ENCODE measurements at regions not wholly inside any gene's neighbourhood (a gene's known extent, or its start where the extent isn't known, plus 50 kb on each side); places are given as distances from the start of the nearest gene placed in this dataset.

- Mint-ChIP-seq H3K4me3 (no peak overlapping the region), H3K4me1 (no peaks in the 10 kb centered on the region), H3K9me3 (peaks cover 7 to 54% (median 17%) of the 10 kb centered on the region in 6 donors), H3K27ac (no peak overlapping the region), H3K27me3 (ENCODE audit: low read depth in 3 of 3) (peaks cover 0 to 5% (median 0%) of the 10 kb centered on the region in 3 donors), H3K36me3 (peaks cover 0 to 4% (median 4%) of the 10 kb centered on the region in 3 donors)
- no peak for DNase-seq
Observed at GRCh38 chr3:21860657-21861056, 109.6 kb upstream of the ZNF385D start.

- no peaks in the 10 kb centered on the region for H3K4me1 Mint-ChIP-seq
- no peak overlapping the region for H3K4me3 Mint-ChIP-seq
- no peaks in the 10 kb centered on the region for H3K27me3 Mint-ChIP-seq (ENCODE audit: low read depth in 3 of 3)
- no peak for DNase-seq
- no peak overlapping the region for H3K27ac Mint-ChIP-seq
- H3K36me3 Mint-ChIP-seq: no peaks in the 10 kb centered on the region
- peaks cover 0 to 55% (median 20%) of the 10 kb centered on the region in 6 donors for H3K9me3 Mint-ChIP-seq
Observed at GRCh38 chr3:21876782-21877181, 125.8 kb upstream of the ZNF385D start.

DNA sequence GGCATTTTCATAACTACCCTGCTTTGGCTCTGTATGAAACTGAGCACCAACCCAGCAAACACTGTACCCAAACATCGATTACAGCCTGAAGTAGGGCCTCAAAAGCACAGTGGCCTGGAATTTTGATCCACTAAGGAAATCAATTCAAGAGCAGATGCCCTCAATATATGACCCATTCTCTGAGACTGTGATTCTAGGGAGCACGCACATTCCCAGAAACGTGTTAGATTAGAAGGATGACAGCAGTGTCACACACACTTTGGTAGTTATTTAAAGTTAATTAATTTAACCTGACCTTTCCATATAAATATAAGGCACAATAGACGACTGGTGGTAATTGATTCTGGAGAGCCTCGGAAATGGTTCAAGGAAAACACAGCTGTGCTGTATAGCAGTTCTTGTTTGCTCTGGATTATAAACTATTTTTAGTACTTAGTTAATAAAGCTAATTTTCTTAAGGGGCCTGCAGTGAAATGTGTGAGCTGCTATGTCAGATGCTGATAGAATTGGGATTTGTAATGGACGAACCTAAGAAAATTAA lies 126.3 kb upstream of the ZNF385D start:
- DNase-seq: no peak
- Mint-ChIP-seq H3K4me1 (no peaks in the 10 kb centered on the region), H3K9me3 (peaks cover 0 to 55% (median 20%) of the 10 kb centered on the region in 6 donors), H3K27ac (no peak overlapping the region), H3K27me3 (ENCODE audit: low read depth in 3 of 3) (no peaks in the 10 kb centered on the region), H3K4me3 (no peak overlapping the region), H3K36me3 (no peaks in the 10 kb centered on the region)

DNA sequence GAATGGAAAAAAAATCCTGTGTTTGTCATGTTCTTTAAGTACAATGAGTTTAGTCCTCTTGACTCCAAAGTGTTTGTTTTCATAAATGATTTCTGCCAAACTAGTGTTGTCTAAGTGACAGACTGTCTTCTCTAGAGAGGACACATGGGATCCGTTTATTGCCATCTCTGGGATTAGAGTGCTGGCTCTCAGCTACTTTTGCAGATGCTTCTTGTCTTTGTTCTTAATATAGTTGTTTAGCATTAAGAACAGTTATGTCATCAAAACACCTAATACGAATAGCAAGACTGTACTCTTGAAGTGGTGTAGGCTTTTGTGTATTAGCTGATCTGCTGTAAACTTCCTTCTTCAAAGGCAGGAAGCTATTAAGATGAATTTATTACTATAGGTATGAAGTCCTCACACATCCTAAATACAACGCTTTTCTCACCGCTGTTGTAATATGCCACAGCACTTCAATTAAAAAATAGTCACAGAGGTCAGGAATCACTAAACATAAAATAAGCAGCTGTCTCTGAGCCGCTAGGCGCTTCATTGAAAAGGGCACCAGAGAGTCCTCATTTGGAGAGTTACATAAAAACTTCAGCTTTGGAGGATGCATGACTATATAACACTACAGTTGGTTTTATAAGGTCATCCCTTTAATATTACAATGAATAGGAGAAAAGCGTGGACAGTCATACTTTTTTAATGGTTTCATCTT lies 128.3 kb upstream of the ZNF385D start:
- H3K9me3 Mint-ChIP-seq: peaks cover 3 to 45% (median 21%) of the 10 kb centered on the region in 6 donors
- no peak overlapping the region for H3K4me3 Mint-ChIP-seq
- no peaks in the 10 kb centered on the region for H3K36me3 Mint-ChIP-seq
- H3K27ac Mint-ChIP-seq: no peak overlapping the region
- no peak for DNase-seq
- no peaks in the 10 kb centered on the region for H3K27me3 Mint-ChIP-seq (ENCODE audit: low read depth in 3 of 3)
- H3K4me1 Mint-ChIP-seq: no peaks in the 10 kb centered on the region

DNA sequence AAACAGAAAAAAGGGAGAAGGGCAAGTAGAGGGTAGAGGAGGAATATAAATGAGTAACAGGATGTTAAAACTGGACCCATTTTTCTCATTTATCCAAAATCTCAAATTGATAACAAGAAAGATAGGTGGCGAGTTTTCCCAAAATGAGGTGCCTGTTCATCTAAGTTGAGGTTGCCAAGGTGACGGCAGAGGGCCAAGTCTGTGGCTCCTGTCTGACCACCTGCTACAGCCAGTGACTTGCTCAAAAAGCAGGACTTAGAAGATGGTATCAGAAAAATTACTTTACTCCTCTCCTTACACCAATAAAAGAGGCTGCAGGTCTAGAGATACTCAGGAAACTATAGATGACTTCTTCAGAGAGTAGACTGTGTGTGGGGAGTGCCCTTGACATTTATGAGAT lies 137.6 kb upstream of the ZNF385D start:
- Mint-ChIP-seq H3K36me3 (peaks cover 0 to 6% (median 0%) of the 10 kb centered on the region in 3 donors), H3K4me1 (no peaks in the 10 kb centered on the region), H3K4me3 (no peak overlapping the region), H3K9me3 (peaks cover 4 to 36% (median 10%) of the 10 kb centered on the region in 6 donors), H3K27me3 (ENCODE audit: low read depth in 3 of 3) (peaks cover 0 to 2% (median 0%) of the 10 kb centered on the region in 3 donors), H3K27ac (no peak overlapping the region)
- DNase-seq: no peak

- DNase-seq: no peak
- Mint-ChIP-seq H3K27ac (no peak overlapping the region), H3K4me1 (no peaks in the 10 kb centered on the region), H3K4me3 (no peak overlapping the region), H3K9me3 (peaks cover 4 to 36% (median 7%) of the 10 kb centered on the region in 6 donors), H3K27me3 (ENCODE audit: low read depth in 3 of 3) (peaks cover 0 to 2% (median 0%) of the 10 kb centered on the region in 3 donors), H3K36me3 (peaks cover 0 to 6% (median 0%) of the 10 kb centered on the region in 3 donors)
Observed at GRCh38 chr3:21889166-21889565, 138.2 kb upstream of the ZNF385D start.

DNA sequence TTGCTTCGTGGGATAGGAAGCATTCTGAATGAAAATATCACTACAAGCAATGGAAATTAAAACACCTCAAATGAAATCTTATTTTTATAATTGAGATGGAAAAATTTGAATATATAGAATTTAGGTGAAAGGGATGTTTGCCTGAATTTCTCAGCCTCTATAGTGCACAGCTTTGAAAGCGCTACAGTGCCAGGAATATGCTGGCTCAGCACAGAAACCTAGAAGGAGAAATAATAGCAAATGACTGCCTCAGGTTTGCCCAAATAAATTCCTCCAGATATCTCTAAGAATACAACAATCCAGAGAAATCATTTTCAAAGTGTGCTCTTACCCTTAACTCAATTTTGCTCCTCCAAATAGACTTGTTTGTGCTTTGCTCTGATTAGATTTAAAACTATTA lies 141.1 kb upstream of the ZNF385D start:
- H3K9me3 Mint-ChIP-seq: peaks cover 7 to 41% (median 12%) of the 10 kb centered on the region in 6 donors
- H3K27ac Mint-ChIP-seq: no peak overlapping the region
- H3K27me3 Mint-ChIP-seq (ENCODE audit: low read depth in 3 of 3): peaks cover 0 to 2% (median 0%) of the 10 kb centered on the region in 3 donors
- H3K4me1 Mint-ChIP-seq: no peaks in the 10 kb centered on the region
- no peak for DNase-seq
- H3K36me3 Mint-ChIP-seq: peaks cover 0 to 6% (median 0%) of the 10 kb centered on the region in 3 donors
- no peak overlapping the region for H3K4me3 Mint-ChIP-seq

DNA sequence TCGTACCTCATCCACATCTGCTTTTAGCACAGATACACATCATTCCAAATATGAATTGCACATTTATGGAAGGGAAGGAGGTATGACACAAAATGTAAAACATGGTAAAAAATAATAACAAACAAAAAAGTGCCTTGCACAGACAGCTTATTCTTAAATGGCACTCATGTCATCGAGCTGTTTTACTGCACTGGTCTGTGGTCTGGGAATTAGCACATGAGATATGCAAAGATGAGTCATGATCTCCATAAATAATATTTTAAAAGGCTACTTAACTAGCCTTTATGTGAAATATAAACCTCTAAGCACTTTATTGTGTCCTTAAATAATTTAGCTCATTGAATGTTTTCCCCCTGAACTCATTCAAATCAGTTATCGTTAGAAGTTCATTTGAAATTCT lies 142.2 kb upstream of the ZNF385D start:
- no peak for DNase-seq
- Mint-ChIP-seq H3K27ac (no peak overlapping the region), H3K36me3 (peaks cover 0 to 3% (median 0%) of the 10 kb centered on the region in 3 donors), H3K27me3 (ENCODE audit: low read depth in 3 of 3) (peaks cover 0 to 2% (median 0%) of the 10 kb centered on the region in 3 donors), H3K4me3 (no peak overlapping the region), H3K9me3 (peaks cover 6 to 45% (median 15%) of the 10 kb centered on the region in 6 donors), H3K4me1 (no peaks in the 10 kb centered on the region)

DNA sequence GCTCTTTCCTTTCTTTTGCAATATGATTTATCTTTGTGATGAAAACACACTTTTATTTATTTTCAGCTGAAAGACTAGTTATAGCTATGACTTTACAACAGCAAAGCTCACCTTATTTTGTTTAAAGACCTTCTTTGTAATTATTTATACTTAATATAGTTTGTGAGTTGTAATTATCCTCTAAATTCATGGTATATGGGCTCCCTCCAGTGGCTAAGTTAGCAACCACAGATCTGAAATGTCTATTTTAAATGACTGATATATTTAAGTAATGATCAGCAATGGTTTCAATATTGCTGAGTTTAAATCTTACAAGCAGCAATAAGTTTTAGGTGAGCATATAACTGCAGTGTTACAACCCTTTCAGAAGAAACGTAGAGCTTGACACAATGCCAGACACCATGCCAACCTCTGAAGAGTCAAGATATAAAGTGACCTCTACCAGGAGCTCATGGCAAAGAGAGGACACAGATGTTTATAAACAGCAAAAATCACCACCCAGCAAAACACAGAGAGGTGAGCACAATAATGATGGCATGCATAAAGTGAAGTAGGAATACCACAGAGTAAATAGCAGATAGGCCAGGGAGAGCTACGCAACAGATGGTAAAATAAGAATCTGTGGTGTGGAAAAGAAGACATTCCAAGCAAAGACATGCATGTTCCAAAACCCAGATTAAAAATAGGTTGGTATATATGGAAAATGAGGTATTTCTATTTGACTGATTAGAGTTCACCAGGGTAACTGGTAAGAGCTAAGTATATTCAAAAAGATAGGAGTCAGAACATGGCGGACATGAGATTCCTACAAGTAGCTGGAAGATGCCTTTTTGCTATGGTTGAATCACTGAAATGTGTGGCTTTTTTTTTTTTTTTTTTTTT lies 143.7 kb upstream of the ZNF385D start:
- no peak for DNase-seq
- no peak overlapping the region for H3K27ac Mint-ChIP-seq
- no peak overlapping the region for H3K4me3 Mint-ChIP-seq
- no peaks in the 10 kb centered on the region for H3K4me1 Mint-ChIP-seq
- H3K36me3 Mint-ChIP-seq: no peaks in the 10 kb centered on the region
- H3K27me3 Mint-ChIP-seq (ENCODE audit: low read depth in 3 of 3): peaks cover 0 to 2% (median 0%) of the 10 kb centered on the region in 3 donors
- peaks cover 5 to 38% (median 14%) of the 10 kb centered on the region in 6 donors for H3K9me3 Mint-ChIP-seq

DNA sequence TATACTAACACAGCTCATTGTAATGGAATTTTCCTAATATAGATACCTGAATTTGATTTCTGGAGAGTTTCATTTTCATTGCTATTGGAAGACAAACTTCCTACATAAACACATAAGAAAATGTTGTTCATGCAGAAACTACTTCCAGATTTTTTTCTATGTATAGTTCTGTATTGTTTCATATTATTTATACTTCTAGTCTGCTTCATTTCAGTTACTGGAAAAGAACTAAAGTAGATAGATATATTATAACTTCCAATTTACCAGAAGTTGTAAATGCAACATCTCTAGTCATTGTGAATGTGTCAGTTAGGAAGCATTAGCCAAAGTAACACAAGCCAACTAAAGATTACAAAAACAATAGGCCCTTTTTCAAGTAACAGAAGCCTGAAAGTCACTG lies 147.3 kb upstream of the ZNF385D start:
- Mint-ChIP-seq H3K4me3 (no peak overlapping the region), H3K27ac (no peak overlapping the region), H3K9me3 (peaks cover 2 to 42% (median 13%) of the 10 kb centered on the region in 6 donors), H3K27me3 (ENCODE audit: low read depth in 3 of 3) (peaks cover 0 to 2% (median 0%) of the 10 kb centered on the region in 3 donors), H3K4me1 (no peaks in the 10 kb centered on the region), H3K36me3 (no peaks in the 10 kb centered on the region)
- DNase-seq: no peak

GRCh38 chr3:21901484-21901883 lies 150.5 kb upstream of the ZNF385D start:
- Mint-ChIP-seq H3K27ac (no peak overlapping the region), H3K9me3 (peaks cover 2 to 38% (median 12%) of the 10 kb centered on the region in 6 donors), H3K27me3 (ENCODE audit: low read depth in 3 of 3) (no peaks in the 10 kb centered on the region), H3K4me3 (no peak overlapping the region), H3K36me3 (no peaks in the 10 kb centered on the region), H3K4me1 (no peaks in the 10 kb centered on the region)
- no peak for DNase-seq

DNA sequence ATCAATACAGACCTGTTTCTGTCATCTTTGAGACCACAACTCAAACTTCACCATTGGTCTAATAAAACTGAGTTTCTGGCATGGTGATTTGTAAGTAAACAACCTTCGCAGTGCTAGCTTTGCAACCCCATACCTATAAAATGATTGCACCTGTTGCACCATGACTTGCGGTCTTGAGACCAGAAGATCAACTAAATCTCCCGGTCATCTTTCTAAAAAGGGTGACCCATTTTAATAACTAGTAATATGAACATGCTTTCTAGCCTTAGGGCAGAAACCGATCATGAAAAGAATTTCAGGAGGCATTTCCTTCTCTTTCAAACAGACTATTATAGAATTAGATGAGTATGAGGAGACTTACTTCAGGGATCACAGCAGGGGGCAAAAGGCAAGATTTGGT lies 151.9 kb upstream of the ZNF385D start:
- Mint-ChIP-seq H3K9me3 (peaks cover under 1 to 37% (median 10%) of the 10 kb centered on the region in 6 donors), H3K4me3 (no peak overlapping the region), H3K4me1 (no peaks in the 10 kb centered on the region), H3K36me3 (no peaks in the 10 kb centered on the region), H3K27ac (no peak overlapping the region), H3K27me3 (ENCODE audit: low read depth in 3 of 3) (peaks cover 0 to 2% (median 0%) of the 10 kb centered on the region in 3 donors)
- DNase-seq: no peak

DNA sequence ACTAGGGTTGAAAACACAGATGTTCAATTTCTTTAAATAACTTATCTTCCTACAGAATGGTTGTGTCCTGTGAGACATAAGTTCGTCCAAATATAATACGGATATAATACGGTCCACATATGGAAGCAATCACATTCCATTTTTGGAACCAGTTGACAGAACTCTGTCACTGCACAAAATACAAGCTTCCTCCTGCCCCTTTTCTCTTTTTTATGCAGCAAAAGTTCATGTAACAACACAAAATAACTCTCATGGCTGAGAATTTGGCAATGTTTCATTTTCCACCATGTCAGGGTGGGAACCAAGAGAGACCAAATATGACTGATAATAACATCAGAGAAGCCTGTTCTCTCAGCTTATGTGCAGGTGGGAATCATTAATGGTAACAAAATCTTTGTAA lies 158.1 kb upstream of the ZNF385D start:
- Mint-ChIP-seq H3K9me3 (peaks cover 2 to 59% (median 11%) of the 10 kb centered on the region in 6 donors), H3K27me3 (ENCODE audit: low read depth in 3 of 3) (peaks cover 0 to 2% (median 0%) of the 10 kb centered on the region in 3 donors), H3K4me1 (no peaks in the 10 kb centered on the region), H3K4me3 (no peak overlapping the region), H3K27ac (no peak overlapping the region), H3K36me3 (peaks cover 0 to 3% (median 0%) of the 10 kb centered on the region in 3 donors)
- DNase-seq: no peak

- no peaks in the 10 kb centered on the region for H3K27me3 Mint-ChIP-seq (ENCODE audit: low read depth in 3 of 3)
- no peaks in the 10 kb centered on the region for H3K4me1 Mint-ChIP-seq
- no peak overlapping the region for H3K27ac Mint-ChIP-seq
- no peak for DNase-seq
- peaks cover 8 to 62% (median 15%) of the 10 kb centered on the region in 6 donors for H3K9me3 Mint-ChIP-seq
- H3K36me3 Mint-ChIP-seq: peaks cover 0 to 3% (median 0%) of the 10 kb centered on the region in 3 donors
- H3K4me3 Mint-ChIP-seq: no peak overlapping the region
Observed at GRCh38 chr3:21912711-21913110, 161.7 kb upstream of the ZNF385D start.

All from immature natural killer cell (primary cell).